HG03520 (cell line): ENCODE measurements at regions not wholly inside any gene's neighbourhood (a gene's known extent, or its start where the extent isn't known, plus 50 kb on each side); places are given as distances from the start of the nearest gene placed in this dataset.
"Not testable (repeated sequence)": the region's sequence is repeated elsewhere in the genome, so short reads cannot be mapped to it uniquely, and the experiment has no call there.

Experiments
- ATAC-seq: cut with Tn5 transposase; IDR thresholded peaks from one replicate; pipeline ENCODE4 v1.9.1; 2021; ENCODE audit warnings: mild to moderate bottlenecking, moderate library complexity; ENCODE audit not compliant: unreplicated experiment

DNA sequence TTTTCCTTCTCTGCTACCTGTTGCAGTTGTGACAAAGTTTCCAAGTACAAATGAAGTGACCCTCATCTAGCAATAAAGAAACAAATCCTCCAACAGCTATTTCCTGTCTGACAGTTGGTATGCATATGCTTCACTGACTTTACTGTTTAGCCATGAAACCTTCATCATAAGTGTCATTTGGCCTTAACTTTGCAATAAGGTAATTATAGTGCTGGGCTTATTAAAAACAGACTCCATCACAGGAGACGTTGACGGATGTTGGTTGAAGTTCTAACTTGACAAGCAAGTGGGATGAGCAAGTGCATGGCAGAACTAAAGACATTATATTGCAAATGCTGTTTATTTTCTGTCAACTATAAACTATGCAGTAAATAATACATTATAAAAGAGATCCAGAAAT, 425.2 kb downstream of the RPS29 start:
- no peak for ATAC-seq

DNA sequence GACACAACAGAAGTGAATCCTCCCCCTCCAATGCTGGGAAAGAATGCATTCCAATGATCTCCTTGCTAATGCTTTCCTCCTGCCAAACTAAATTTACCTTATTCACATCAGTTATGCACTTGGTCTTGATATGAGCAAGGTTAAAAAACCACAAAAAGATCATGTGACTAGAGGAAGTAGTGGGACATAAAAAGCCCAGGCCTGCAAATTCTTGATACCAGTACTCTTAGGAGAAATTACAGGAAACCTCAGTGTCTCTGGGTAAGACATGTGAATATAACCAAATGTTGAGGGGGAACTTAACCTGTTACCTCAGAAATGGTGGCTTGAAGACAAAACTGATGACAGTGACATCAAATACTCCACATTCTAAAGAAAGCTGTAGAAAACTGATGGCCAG, 427.1 kb downstream of the RPS29 start:
- ATAC-seq: no peak

DNA sequence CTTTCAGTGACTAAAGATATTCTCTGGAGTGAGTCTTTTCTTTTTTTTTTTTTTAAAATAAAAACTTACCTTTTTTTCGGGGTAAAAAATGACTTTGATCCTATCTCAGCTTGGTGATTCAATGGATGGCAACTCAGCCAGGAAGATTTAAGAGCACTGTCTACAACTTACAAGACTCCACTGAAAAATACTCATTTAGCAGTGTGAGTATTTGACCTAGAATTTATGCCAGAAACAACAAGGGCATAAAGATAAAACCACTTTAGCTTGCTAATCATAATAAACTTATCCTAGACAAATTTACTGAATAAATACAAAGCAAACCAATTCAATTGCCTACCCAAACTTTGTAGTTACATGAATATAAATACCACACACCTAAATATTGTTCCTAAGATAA, 446.6 kb downstream of the RPS29 start:
- no peak for ATAC-seq

DNA sequence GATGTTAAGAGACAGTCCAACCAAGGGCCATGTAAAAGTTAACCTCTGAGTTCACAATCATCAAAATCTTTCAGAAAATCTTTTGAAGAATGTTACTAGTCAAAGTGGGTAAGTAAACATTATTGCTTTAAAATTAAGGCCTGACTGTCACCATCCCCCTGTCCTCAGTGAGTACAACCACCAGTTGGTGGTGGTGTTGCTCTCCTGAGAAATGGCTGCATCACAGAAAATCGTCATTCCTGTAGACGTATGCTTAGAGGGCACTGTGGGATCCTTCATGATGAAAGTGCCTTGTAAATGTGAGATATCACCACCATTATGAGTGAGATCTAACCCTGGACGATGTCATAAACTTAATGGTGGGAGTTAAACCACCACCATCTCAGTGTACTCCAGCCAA, 451.2 kb downstream of the RPS29 start:
- no peak for ATAC-seq

DNA sequence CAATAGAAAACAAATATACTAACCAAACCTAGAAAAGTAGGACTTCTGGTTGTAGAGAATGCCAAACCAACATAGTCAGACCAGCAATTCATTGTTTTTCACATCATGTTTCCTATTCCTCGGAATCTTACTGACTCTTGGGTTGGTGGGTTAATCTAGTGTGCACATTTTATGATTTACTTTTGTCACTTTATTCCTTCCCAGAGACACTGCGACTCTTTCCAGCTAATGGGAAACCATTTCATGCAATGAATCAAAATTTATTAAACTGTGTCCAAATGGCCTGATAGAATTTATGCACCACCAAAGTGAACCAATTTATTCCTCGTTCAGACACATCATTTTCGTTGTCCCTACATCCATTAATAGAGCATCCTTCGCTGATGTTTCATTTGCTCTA, 464.9 kb downstream of the RPS29 start:
- ATAC-seq: no peak

DNA sequence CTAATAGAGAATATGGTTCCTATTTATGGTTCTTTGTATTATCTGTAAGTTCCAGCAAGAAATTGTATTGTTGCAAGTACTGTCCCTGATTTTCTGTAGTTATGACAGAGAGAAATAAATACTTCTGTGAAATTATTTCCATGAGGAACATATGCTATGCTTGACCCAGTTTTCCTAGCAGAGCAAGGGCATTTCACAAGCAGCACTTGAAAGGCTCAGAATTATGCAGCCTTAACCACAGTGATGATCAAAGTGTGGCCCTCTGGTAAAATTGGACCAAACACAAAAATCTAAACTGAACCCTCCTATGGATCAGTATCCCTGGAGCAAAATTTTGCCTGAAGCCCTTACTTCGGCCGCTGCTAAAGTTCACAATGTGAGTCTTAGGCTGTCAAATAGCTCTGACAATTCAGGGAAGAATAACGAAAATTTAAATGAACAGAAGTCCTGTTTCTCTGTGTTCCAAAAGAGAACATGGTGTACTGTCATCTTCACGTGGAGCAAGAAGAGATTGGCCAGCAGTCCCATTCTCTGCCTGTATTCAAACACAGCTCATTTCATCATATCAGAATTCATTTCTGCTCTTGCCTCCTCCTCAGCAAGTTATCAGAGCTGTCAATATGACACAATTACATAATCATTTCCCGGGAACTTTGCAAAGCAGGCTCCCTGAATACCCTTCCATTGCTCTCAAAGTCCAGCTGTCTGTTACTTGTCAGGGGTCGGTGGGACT, 471.9 kb downstream of the RPS29 start:
- no peak for ATAC-seq

DNA sequence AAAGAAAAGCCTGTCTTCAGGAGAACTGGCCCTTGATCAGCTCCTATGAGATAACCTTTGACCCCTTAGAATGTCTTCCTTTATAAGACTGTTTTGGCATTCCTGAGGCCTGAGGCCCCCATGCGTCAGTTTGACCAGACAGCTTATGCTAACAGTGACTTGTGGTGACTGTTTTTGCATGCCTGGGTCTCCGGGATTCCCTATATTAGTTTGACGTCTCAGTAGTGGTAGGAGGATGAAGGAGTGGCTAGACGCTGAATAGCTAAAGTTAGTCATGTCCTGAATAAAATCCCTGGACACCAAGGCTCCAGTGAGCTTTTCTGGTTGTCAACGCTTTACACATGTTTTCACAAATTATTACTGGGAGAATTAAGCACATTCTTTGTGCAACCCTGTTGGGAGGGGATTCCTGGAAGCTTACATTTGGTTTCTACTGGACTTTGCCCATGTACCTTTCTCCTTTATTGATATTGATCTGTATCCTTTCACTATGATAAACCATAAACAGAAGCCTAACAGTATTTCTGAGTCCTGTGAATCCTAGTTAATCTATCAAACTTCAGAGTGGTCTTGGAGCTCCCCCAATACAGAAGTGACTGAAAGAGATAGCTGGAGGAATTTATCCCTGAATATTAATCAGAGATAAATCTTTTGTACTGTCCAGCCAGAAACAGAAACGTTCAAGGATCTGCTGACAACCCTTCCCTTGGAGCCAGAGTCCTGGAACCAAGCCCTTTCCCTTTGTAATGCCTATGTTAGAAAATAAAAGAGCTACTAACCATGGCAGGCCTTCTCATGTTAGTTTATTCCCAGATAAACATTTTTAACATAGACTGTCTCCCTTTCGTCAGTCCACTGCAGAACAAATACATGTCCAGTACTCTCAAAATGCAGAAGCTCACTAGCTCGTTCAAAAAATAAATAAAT, 479.2 kb downstream of the RPS29 start:
- ATAC-seq: no peak

DNA sequence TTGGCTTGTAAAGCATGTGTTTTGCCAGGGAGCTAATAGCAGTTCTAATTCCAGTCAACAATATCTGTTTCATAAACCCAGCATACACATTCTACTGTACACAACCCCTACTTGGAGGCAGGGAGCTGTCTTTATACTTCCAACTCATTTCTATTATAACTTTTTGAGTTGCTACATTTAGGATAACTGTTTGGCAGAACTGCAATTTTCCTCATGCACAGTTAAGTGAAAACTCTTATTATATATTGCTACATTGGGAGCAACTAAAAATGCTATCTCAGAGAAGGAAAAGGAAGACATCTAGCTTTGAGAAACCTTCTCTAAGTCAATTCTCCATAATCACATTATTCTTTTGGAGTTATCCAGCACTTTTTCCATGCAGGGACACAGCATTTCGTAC, 480.2 kb downstream of the RPS29 start:
- no peak for ATAC-seq

DNA sequence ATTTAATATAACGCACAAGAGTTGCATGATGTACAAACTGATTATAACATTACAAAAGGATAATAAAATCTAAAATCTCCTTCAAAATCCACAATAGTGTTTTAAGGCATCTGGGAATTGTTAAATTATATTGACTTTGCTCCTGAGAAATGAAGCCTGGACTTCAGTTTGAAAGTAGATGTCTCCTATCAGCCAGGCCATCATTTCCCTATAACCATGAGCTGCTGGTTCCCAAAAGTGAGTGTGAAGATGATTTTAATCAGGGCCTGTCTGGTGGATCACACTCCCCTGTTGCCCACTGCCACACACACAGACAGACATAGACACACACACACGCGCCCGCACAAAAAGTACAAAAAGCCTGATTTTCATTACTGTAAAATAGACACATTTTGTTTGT, 480.7 kb downstream of the RPS29 start:
- no peak for ATAC-seq

DNA sequence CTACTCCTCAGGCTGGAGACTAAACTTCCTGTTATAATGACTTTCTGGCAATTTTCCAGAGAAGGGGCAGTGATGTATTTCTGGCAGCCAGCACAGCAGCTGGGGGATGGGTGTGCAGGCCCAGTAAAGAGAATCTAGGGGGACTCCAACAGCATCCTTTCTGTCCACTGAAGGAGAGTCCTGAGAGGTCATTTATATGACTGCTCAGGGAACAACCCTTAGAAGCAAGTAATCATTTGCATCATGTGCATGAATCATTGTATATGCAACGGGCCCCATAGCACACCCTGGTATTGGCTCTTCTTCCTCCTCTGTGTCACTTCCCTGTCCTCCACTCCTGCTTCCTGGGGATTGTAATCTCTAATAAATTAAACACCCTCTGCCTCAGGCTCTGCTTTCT, 493.8 kb downstream of the RPS29 start:
- no peak for ATAC-seq

DNA sequence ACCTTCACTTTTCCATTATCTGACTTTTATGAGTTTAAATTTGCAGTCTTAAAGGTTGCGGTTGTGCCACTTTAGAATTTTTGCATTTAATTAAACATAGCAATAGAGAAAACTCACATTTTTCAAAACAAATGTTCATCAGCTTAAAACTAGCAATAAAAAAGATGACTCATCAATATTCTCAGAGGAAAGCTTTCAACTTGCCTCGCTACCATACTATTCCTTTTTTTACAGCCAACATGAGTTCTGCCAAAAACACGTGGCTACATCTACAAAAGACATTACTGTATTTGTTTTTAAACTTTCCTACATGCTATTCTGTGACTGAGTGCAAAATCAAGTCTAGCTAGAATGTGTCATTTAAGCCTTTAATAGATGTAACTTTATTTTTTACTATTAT, 497.1 kb downstream of the RPS29 start:
- ATAC-seq: no peak

DNA sequence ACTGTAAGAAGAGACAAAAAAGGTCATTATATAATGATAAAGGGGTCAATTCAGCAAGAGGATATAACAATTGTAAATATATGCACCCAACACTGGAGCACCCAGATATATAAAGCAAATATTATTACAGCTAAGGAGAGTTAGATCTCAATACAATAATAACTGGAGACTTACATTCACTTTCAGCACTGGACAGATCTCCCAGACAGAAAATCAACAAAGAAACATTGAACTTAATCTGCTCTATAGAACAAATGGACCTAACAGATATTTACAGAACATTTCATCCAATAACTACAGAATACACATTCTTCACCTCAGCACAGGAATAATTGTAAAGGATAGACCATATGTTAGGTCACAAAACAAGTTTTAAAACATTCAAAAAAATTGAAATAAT, 512.9 kb downstream of the RPS29 start:
- not testable (repeated sequence) for ATAC-seq

DNA sequence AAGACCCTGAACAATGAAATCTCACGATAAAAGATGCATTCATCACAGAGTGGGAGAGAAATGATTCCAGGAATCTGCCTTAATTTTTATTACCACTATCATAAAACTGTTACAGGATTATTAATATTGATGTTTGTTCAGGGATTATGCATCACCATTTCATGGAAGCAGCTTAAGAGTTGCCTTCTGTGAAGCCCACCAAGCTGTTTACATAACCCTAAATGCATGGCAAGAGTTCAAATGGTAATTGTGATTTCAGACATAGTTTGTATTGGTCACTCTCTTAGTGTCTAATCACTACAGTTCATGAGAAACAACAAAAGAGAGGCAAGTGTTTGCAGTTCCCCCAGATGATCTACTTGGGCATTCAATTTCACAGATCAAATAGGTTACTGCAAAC, 527.7 kb downstream of the RPS29 start:
- ATAC-seq: no peak

DNA sequence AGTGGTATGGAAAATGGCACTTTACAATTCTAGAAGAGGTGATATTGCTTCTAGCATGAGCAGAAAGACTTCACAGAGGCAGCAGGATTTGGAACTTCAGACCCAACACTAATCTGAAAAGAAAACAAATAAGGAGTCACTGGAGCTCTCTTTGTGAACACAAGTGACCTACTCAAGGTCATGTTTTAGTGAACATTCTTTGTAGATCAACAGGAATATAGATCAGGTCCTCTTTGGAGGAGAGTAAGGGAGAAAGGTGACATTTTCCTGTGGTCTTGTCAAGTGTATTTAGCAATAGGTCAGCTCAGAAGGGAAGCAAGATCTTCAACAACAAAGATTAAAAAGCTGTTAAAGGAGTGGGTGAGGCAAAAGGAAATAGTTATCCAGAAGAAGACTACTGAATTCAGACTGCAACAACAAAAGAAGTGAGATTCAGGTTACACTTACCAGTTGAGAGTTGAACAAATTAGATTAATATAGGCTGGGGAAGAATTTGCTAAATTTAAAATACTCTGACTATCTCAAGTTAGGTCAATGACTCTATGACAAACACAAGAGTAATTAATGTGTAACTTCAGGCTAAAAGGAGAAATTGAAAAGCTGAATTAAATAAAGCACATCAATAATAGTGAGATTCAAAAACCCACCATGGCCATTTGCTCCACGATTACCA, 528.2 kb downstream of the RPS29 start:
- ATAC-seq: no peak

DNA sequence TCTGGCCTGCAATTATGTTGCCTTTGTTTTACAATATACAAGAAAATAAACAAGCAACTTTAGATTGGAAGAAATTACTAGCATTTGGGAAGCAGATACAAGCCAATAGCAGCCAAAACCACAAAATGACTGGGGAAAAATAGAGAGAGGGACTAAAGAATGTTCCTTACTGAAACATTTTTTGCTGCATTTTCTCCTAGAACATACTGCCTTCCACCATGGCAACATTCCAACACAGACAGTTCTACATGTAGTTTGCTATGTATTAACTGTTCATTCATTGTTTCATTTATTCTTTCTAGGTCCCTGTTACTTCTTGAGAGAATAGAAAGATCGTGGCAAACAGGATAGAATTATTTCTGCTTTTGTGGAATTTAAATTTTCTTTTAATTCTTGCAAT, 530.2 kb downstream of the RPS29 start:
- ATAC-seq: no peak

DNA sequence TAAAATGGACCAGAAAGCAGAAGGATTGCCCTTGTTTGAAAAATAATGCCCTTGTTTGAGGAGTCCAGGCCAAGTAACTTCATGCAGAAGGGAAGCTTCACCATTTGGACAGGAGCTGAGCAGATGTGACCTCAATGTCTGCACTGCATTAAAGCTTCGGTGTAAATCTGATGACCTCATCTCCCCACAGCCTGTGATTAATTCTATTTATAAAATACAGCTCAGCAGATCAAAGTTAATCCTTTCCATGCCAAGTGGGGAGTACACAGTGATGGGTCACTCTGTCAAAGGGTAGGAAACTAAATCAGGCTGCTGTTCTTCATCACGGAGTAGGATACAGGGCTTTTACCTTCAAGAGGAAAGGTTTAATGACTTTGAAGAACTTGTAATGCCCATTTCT, 533.7 kb downstream of the RPS29 start:
- no peak for ATAC-seq

DNA sequence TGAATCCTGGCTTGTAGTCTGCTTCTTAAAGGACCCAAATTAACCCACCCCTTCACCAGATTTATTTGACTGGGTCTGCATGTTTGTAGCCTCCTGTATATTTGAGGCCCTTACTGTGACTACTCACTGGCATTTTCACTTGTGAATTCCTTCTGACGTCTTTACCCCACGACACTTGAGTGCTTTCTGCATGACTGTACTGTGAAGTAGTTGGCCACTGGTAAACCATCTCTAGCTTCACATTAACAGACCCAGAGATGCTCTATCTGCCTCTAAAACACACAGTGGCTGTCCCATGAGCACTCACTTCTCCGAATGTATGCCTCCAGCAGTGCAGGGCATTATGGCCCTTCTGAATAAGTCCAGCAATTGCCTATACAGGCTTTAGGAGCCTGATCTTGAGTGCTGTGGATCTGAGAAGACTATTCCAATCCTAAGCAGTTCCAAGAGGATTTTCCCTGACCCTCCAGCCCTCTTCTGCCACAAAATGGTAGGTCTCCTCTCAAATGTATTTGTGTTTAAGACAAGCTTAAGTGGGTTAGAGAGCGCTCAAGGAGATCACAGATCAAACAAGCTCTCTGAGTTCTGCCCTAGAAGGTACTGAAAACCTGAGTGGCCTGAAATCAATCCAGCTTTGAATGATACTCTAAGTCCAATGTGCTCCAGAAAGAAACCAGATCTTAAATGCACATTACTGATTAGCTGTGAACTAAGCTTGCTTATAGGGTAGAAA, 534.7 kb downstream of the RPS29 start:
- ATAC-seq: no peak

DNA sequence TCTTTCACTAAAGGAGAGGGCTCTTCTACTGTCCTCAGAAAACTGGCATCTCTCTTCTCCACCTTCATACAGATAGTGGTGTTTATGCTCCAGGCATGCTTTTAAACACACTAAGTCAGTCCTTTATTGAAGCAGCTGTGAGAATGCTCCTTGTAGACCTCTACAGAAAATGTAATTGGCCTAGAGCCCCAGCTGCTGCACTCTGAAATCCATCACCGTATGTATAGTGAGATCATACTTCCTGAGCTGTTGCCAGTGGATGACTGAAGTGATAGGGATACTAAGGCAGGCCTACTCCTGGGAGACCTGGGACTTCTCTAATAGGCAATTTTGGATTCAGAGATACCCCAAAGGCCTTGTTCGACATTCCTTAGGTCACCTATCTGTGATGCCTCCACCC, 535.4 kb downstream of the RPS29 start:
- no peak for ATAC-seq

DNA sequence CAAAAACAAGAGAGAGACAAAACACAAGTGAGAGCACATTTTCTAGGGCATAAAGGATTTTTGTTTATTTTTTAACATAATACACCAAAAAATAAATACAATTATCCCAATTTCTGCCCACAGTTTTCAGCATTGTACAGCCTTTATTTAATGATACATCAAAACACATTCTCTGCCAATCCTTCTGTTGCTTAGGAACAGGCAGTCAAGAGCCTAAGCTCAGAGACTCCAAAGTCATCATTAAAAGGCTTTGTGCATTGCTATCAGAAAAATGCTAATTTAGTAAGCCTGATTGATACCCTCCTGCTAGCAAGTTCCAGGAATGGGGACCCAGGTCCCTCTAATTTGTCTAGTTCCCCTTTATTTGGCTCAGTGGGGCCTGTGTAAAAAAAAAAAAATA, 536.5 kb downstream of the RPS29 start:
- ATAC-seq: no peak

DNA sequence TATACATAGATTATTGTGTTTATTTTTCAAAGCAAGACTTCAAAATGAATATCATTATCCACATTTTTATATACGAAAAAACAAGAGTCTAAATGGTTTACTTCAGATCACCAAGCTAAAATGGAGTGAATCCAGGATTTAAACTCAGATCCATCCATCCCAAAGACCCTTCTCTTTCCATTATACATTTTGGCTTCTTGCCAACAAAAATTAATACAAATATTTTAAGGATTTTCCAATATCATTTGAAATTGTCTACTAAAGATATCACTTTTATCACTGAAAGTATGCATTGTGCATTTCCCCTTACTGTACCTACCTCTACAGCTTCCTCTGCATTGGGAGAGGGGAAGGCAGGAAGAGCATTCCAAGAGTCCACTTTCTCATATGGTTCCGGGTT, 541.2 kb downstream of the RPS29 start:
- ATAC-seq: no peak

DNA sequence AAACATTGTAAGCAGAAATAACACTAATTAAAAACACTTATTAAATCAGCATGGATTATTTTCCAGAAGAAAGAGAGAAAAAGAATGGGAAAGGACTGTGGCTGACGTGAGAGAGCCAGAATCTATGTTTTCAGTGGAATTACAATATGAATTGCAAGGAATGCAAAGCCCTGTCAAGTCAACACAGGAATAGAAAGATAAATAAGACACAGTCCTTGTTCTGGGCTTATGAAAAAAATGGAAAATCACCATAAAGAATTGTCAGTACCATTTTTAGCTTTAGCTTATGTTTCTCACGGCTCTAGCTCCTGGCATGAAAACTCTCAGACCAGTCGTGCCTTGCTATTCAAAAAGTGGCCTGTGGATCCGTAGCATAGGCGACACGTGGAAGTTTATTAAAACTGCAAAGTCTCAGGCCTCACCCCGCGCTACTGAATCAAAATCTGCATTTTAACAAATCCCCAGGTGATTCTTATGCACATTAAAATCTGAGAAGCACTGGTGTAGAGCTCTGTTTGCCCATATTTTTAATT, 549.1 kb downstream of the RPS29 start:
- no peak for ATAC-seq
